Heart left ventricle (tissue), 16 donors: ENCODE measurements at regions not wholly inside any gene's neighbourhood (a gene's known extent, or its start where the extent isn't known, plus 50 kb on each side); places are given as distances from the start of the nearest gene placed in this dataset.

Experiments used
- ATAC-seq, 4 donors: fragments of 200-7000 bp; cut with Tn5 transposase; one replicate each; pipeline ENCODE4 v1.9.1; 2020 to 2022; ENCODE audit warnings: moderate library complexity in 4 of 4, mild to moderate bottlenecking in 3 of 4, moderate number of reproducible peaks in 1 of 4
- DNase-seq, 5 donors: peaks; one replicate each; pipeline ENCODE4 v3.0.0-alpha.2; 2020
- H3K27ac ChIP-seq, 12 donors: fragments of 200-600 bp; sonication (generic) in 4 of 12; one replicate each; pipeline versions ENCODE4 v1.5.0 to v1.8.0; 2016 to 2022; ENCODE audit warnings: mild to moderate bottlenecking in 2 of 12
- H3K27me3 ChIP-seq, 9 donors: fragments of 200-600 bp; sonication (generic) in 2 of 9; one replicate each; pipeline versions ENCODE4 v1.5.1 to v1.8.0; 2016 to 2022; ENCODE audit warnings: mild to moderate bottlenecking in 3 of 9
- H3K36me3 ChIP-seq, 9 donors: fragments of 200-600 bp; sonication (generic) in 2 of 9; one replicate each; pipeline versions ENCODE4 v1.5.0 to v1.8.0; 2018 to 2022; ENCODE audit warnings: mild to moderate bottlenecking in 2 of 9
- H3K4me1 ChIP-seq, 12 donors: fragments of 200-600 bp; sonication (generic) in 4 of 12; one replicate each; pipeline versions ENCODE4 v1.5.0 to v1.8.0; 2016 to 2022; ENCODE audit warnings: mild to moderate bottlenecking in 3 of 12
- H3K4me3 ChIP-seq, 12 donors: fragments of 200-600 bp; sonication (generic) in 4 of 12; one replicate each; pipeline versions ENCODE4 v1.5.0 to v1.8.0; 2017 to 2022; ENCODE audit warnings: mild to moderate bottlenecking in 9 of 12, moderate library complexity in 4 of 12
- H3K9me3 ChIP-seq, 12 donors: fragments of 200-600 bp; sonication (generic) in 4 of 12; one replicate each; pipeline versions ENCODE4 v1.5.0 to v1.8.0; 2016 to 2022; ENCODE audit warnings: mild to moderate bottlenecking in 1 of 12
- POLR2A ChIP-seq, 2 donors: fragments of 450-650 bp; IDR thresholded peaks; one replicate each; pipeline ENCODE4 v1.6.1; 2017; ENCODE audit warnings: antibody characterized with exemption in 2 of 2, mild to moderate bottlenecking in 2 of 2, moderate library complexity in 2 of 2
- WGBS, 4 donors: extraction: QIAGEN DNeasy Blood & Tissue Kit in 2 of 4; methylation state at CpG; one replicate each; pipeline versions ENCODE4 v1.1.5 to v1.1.7; 2013 to 2018; 5-methylcytosine and 5-hydroxymethylcytosine counted together
- intact Hi-C, 10 donors: fragments of 100-400 bp; cut with DNase I; formaldehyde crosslinking; loops; one replicate each; pipeline versions ENCODE4 v1.11.1 to v1.14.2; 2022
- TF ChIP-seq, protein P1 (sequence below), 12 donors: fragments of 200-600 bp; sonication (generic) in 4 of 12; IDR thresholded peaks; one replicate each; pipeline versions ENCODE4 v1.5.0 to v1.8.0; 2018 to 2022; ENCODE audit warnings: antibody characterized with exemption in 12 of 12, mild to moderate bottlenecking in 5 of 12
- donor health status: ischemic (EF 13 %, LVEDD 7.1; RV severe dilation, severe dysfunction).
- donor health status: healthy with polysubstance abuse.
- donor health status: DM: no; HTN: yes; CAD: no.
- donor health status: DM: no; HTN: no; CAD: no.
- donor health status: ischemic (EF 25% LVEDD 6.9; RV normal size, moderate dysfunction).
- donor health status: ischemic (EF 25% LVEDD 5.7; RV mildly dilated, moderate dysfunction).
- donor health status: healthy.
- donor health status: DM: yes; HTN: yes; CAD: no.
- donor health status: ischemic (EF 35%, LVEDD 5.7; RV mildly dilated, moderate dysfunction).
- donor health status: nonischemic (EF 11% LVEDD 7.7; RV severe dilation, severe dysfunction).
- donor health status: DM: yes; HTN: yes; CAD: no.
- donor health status: PGD.
- donor health status: ischemic (EF 29% LVEDD 5.4; RV normal size, mild dysfunction).
- donor health status: nonischemic (EF 23%, LVEDD 6.1; RV moderate dilation, normal function).

GRCh38 chr16:79466111-79466510 lies 134.4 kb downstream of the MAF start:
- 83 to 94% (median 91%) methylated on average over 2 of the region's 2 CpGs for WGBS, 4 donors
- H3K4me3 ChIP-seq, result no peak overlapping the region
- intact Hi-C loops, result no loop called here
- no peaks in the 10 kb centered on the region for H3K27me3 ChIP-seq
- DNase-seq (no peak), ATAC-seq (no peak)
- H3K9me3 ChIP-seq, result no peaks in the 10 kb centered on the region
- no peak overlapping the region for H3K27ac ChIP-seq
- no peak for TF ChIP-seq POLR2A (IDR thresholded peaks at IDR 0.05)
- TF ChIP-seq, protein P1, sequence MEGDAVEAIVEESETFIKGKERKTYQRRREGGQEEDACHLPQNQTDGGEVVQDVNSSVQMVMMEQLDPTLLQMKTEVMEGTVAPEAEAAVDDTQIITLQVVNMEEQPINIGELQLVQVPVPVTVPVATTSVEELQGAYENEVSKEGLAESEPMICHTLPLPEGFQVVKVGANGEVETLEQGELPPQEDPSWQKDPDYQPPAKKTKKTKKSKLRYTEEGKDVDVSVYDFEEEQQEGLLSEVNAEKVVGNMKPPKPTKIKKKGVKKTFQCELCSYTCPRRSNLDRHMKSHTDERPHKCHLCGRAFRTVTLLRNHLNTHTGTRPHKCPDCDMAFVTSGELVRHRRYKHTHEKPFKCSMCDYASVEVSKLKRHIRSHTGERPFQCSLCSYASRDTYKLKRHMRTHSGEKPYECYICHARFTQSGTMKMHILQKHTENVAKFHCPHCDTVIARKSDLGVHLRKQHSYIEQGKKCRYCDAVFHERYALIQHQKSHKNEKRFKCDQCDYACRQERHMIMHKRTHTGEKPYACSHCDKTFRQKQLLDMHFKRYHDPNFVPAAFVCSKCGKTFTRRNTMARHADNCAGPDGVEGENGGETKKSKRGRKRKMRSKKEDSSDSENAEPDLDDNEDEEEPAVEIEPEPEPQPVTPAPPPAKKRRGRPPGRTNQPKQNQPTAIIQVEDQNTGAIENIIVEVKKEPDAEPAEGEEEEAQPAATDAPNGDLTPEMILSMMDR (IDR thresholded peaks at IDR 0.05), result no peak
- H3K36me3 ChIP-seq, result no peaks in the 10 kb centered on the region
- peaks cover 0 to 19% (median 0%) of the 10 kb centered on the region in 12 donors for H3K4me1 ChIP-seq

DNA sequence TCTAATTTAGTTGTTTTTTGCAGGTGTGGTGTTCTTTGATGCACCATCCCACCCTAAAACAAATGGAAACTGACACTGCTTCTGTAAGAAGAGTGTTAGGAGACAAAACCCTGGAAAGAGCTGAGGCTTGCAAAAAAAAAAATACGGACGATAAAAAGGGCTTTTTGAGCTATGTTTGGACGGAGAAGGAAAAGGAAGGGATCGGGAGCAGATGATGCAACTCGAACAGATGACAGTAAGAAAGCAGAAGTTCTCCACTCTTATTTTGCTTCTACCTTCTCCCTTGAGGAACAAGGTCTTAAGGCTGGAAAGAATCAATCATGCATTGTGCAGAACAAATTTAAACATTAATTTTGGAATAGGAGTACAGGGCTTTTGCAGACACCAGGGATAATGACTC lies 136.7 kb downstream of the MAF start:
- H3K36me3 ChIP-seq, result no peaks in the 10 kb centered on the region
- H3K27ac ChIP-seq, result peak overlapping the region in 1 of 12 donors; percentile 34
- no peak for DNase-seq
- ATAC-seq, result peak in 1 of 4 donors; percentile 31
- no peak overlapping the region for H3K4me3 ChIP-seq
- TF ChIP-seq, protein P1 (IDR thresholded peaks at IDR 0.05), result no peak
- TF ChIP-seq POLR2A (IDR thresholded peaks at IDR 0.05), result no peak
- intact Hi-C loops, result no loop called here
- WGBS, 4 donors, result 77 to 86% (median 84%) methylated on average over 5 of the region's 5 CpGs
- no peaks in the 10 kb centered on the region for H3K27me3 ChIP-seq
- H3K4me1 ChIP-seq, result peaks cover 0 to 12% (median 0%) of the 10 kb centered on the region in 12 donors
- no peaks in the 10 kb centered on the region for H3K9me3 ChIP-seq

- peaks cover 0 to 17% (median 0%) of the 10 kb centered on the region in 12 donors for H3K4me1 ChIP-seq
- H3K27me3 ChIP-seq, result no peaks in the 10 kb centered on the region
- no peak overlapping the region for H3K27ac ChIP-seq
- intact Hi-C loops, result no loop called here
- no peak for ATAC-seq
- no peak overlapping the region for H3K4me3 ChIP-seq
- 86 to 91% (median 88%) methylated on average over 4 of the region's 4 CpGs for WGBS, 4 donors
- DNase-seq, result no peak
- TF ChIP-seq POLR2A (IDR thresholded peaks at IDR 0.05), result no peak
- TF ChIP-seq, protein P1 (IDR thresholded peaks at IDR 0.05), result no peak
- H3K9me3 ChIP-seq, result no peaks in the 10 kb centered on the region
- no peaks in the 10 kb centered on the region for H3K36me3 ChIP-seq
Observed at GRCh38 chr16:79456036-79456435, 144.5 kb downstream of the MAF start.

DNA sequence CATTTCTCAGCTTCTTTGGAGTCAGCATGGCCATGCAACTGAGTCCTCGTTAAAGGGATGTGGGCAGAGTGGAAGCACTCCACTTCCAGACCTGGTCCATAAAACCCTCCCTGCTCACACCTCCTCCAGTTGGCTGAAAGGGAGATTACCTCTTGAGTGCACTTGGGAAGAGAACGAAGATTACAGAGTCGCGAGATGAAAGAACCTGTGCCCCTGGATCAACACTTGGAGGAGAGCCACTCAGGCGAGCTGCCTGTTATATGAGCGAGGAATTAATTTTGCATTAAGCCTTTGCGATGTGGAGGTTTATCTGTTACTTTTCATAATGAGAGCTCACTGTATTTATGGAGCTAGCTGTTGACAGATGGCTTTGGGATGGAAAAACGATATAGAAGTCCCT lies 147.9 kb downstream of the MAF start:
- Histone ChIP-seq H3K36me3 (no peaks in the 10 kb centered on the region), H3K27me3 (no peaks in the 10 kb centered on the region), H3K4me1 (peaks cover 0 to 32% (median 0%) of the 10 kb centered on the region in 12 donors), H3K4me3 (no peak overlapping the region), H3K9me3 (no peaks in the 10 kb centered on the region), H3K27ac (no peak overlapping the region)
- TF ChIP-seq POLR2A (IDR thresholded peaks at IDR 0.05), result no peak
- TF ChIP-seq, protein P1 (IDR thresholded peaks at IDR 0.05), result no peak
- 51 to 58% (median 56%) methylated on average over 8 of the region's 8 CpGs for WGBS, 4 donors
- ATAC-seq, result no peak
- intact Hi-C loops, result no loop called here
- no peak for DNase-seq
